AG20443 (cell line): ENCODE measurements at regions not wholly inside any gene's neighbourhood (a gene's known extent, or its start where the extent isn't known, plus 50 kb on each side); places are given as distances from the start of the nearest gene placed in this dataset.
"Not testable (repeated sequence)": the region's sequence is repeated elsewhere in the genome, so short reads cannot be mapped to it uniquely, and the experiment has no call there.

ENCODE experiments used
- DNase-seq: peaks from one replicate; pipeline ENCODE4 v3.0.0; 2012; ENCODE audit warnings: low spot score, mixed read lengths

DNA sequence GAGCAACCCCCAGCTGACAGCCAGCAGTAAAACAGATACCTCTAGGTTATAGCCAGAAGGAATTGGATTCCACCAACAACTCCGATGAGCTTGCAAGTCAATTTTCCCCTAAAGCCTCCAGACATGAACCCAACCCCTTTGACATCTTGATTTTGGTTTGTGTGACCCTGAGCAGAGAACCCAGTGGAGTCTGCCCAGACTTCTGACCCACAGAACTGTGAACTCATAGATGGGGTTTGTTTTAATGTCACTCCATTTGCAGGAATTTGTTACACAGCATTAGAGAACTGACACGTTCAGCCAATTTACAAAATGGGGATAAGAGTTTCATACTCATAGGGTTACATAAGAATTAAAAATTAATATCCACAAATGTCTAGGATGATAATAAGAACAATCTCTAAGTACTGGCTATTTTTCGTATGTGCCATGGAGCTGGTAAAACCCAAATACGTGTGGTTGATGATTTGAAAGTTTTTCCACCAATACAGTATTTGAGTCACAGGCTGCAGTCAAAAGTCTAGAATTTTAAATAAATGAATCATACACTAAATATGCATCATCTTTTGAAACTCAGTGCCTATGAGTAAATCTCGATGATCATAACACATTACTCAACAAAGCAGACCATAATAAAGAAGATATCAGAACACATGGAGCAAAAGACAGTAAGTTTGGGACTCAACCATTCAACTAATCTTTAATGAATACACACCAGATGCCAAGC is 380.0 kb downstream of the ANAPC1 start:
- not testable (repeated sequence) for DNase-seq

- DNase-seq, result not testable (repeated sequence)
Observed at GRCh38 chr2:111504571-111504942, 379.4 kb downstream of the ANAPC1 start.

DNA sequence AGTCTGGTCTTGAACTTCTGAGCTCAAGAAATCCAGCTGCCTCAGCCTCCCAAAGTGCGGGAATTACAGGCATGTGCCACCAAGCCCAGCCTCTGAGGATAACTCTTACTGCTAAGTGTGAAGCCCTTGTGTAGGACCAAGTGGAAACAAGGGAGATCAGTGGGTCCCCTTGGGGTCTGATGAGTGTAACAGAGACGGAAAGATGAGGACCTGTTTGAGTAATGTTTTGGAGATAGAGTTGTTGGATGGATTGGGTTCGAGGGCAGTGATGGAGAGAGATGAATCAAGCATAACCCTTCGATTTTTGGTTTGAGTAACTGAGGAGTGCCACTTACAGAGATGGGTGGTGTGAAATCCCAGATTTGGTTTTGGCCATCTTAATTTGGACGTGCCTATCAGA is 378.7 kb downstream of the ANAPC1 start:
- DNase-seq, result not testable (repeated sequence)

GRCh38 chr2:111506936-111507335 is 377.1 kb downstream of the ANAPC1 start:
- DNase-seq, result not testable (repeated sequence)

GRCh38 chr2:111509225-111509869 is 374.6 kb downstream of the ANAPC1 start:
- not testable (repeated sequence) for DNase-seq

DNA sequence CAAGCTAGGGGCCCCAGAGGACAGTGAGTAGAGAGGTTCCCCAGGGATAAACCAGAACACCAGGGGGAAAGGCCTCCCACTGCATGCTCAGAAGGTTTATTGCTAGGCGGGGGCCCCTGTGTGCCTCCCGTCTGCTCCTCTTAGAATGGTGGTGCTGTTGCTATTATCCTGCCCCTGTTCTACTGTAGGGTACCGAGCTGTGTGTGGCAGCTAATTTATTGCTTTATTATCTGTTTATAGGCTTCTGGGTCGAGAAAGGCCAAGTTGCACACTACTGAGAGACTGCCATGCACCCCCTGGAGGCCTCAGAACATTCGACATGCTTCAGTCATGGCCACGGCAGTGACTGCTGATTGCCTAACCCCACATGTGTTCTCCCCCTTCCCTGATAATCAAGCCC is 373.6 kb downstream of the ANAPC1 start:
- DNase-seq, result not testable (repeated sequence)

GRCh38 chr2:111511062-111511461 is 372.9 kb downstream of the ANAPC1 start:
- DNase-seq, result not testable (repeated sequence)

GRCh38 chr2:111512378-111512777 is 371.6 kb downstream of the ANAPC1 start:
- DNase-seq, result not testable (repeated sequence)

GRCh38 chr2:111514138-111514537 is 369.9 kb downstream of the ANAPC1 start:
- not testable (repeated sequence) for DNase-seq

DNA sequence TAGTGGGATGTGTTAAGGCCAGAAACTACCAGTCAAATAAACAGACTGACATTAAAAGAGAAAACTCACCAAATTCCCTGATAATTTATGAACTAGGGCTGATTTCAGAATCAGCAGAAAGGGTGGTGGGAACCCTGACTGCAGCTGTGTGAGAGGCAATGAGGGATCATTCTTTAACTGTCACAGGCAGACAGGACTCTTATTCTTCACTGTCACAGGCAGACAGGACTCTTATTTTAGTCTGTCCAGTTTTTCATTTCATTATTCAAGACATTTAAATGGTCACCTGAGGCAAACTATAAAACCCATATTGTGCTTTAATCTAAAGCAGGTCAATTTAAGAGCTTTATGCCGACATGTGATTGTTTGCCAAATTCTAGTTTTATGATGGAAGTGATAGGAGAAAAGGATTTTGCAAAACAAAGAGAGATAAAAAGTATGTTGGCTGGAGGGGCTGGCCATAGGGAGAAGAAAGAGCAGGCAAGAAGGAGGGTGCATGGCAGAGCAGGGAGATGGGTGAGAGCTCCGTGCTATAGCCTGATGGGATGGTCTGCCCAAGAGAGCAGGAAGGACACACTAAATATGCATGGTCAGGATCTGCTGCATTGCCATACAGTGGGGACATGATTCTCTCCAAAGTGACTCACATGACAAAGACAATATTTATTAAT is 366.8 kb downstream of the ANAPC1 start:
- DNase-seq, result not testable (repeated sequence)

- not testable (repeated sequence) for DNase-seq
Observed at GRCh38 chr2:111517721-111518053, 366.3 kb downstream of the ANAPC1 start.

DNA sequence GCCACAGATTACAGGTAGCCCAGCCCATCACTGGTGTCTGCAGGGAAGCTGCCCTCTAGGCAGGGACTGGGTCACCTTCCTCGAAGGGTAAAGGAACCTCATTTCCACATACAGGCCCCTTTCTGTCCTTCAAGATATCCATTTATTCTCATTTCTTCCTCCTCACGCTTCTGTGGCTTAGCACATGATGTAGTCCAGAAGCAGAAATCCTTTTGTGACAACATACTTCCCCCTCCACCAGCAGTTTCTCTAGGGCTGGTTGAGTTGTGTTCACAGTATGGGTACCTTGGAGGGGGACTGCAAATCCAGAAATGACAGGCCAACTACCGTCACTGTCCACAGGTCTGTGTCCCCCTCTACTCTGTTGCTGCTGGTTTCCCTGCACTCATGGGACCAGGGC is 364.9 kb downstream of the ANAPC1 start:
- no peak for DNase-seq

DNA sequence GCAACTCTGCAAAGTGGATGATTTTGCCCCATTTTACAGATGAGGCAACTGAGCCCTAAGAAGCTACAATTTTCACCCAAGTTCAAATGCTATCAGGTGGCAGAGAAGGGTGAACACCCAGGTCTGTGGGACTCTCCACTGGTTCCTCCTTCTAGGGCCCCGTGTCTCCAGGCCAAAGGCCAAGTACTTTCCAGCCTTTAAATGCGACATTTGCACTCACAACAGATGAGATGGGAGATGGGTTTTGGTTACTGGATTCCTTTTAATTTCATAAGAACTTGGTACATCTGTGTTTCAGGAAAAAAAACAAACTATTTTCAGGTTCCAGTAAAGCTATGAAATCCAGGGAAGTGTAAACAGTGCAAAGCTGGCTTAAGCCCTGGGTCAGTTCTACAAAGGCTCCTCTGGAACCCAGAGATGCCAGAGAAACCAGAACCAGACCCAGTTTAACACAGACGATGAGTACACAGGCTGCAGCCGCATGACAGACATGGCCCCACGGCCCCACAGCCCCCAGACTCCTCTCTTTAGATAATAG is 361.7 kb downstream of the ANAPC1 start:
- peak; percentile 27 for DNase-seq

DNA sequence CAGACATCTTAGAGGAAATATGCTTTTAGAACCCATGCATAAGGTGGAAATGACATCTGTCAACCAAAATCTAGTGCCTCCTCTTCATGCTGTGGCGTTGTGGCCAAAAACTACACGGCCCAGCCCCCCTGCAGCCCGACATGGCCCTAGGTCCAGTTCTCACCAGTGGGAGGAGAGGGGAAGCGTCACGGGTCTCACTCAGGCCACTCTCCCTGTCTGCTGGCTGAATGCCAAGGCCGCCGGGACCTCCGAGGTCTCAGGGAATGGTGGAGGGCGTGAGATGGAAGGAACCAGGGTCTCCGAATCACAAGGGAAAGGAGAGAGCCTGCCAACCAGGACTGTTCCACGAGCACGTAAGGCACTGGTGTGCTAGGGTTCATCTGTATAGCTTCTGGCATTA is 361.0 kb downstream of the ANAPC1 start:
- DNase-seq, result no peak

DNA sequence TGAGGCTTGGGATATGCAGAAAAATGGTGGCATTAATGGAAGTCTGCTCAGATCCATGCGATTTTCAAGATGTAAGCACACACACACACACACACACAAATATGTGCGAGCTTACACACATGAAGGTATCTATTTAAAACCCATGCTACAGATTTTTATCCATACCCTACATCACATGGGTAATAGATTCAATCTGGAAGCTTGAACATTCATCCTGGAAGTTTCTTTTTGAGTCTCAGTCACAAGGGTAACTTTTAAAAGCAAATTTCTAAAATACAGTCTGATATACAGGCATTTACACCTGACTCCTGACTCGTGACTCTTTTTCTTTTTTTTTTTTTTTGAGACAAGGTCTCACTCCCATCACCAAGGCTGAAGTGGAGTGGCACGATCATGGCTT is 359.0 kb downstream of the ANAPC1 start:
- not testable (repeated sequence) for DNase-seq

DNA sequence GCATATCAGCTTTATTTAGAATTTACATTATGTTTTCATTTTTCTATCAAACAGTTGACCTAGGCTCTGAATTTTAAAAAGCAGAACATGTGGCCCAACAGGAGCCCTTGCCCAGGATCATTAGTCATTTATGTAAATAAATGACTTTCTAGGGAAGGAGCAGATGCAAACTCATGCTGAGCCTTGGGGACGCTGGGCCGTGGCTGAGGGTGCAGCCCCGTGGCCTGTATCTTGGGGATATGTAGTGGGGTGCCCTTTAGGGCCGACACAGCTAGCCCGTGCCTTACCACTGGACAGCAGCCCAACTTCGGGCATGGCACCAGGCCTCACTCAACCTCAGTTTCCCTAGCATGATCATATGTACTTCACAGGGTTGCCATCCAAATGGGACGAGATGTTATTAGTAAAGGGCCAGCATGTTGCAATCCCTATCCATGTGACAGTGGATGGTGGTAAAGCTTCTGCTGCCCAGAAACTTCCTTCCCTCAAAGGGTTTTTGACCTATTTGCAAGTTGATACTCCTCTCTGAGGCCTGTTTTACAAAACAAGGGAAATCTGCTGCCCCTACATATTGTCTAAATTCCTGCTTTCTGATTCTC is 357.9 kb downstream of the ANAPC1 start:
- DNase-seq, result not testable (repeated sequence)

- not testable (repeated sequence) for DNase-seq
Observed at GRCh38 chr2:111527707-111528400, 356.1 kb downstream of the ANAPC1 start.

DNA sequence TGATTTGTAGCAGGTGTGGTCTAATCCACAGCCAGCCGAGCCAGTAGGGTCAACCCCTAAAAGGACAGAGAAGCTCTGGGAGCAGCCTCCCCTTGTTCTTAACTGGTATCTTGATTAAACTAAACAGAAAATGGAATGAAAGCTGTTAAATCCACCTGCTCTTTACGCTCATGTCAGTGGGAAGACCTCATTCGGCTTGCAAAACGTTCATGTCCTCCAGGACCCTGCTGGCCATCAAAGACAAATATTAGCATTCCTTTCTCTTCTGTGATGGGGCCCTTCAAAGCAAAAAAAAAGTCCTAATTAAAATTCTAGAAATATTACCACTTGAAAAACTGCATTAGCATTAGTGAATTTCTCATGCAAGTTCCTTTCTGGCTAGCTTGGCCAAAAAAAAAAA is 355.0 kb downstream of the ANAPC1 start:
- DNase-seq, result not testable (repeated sequence)

DNA sequence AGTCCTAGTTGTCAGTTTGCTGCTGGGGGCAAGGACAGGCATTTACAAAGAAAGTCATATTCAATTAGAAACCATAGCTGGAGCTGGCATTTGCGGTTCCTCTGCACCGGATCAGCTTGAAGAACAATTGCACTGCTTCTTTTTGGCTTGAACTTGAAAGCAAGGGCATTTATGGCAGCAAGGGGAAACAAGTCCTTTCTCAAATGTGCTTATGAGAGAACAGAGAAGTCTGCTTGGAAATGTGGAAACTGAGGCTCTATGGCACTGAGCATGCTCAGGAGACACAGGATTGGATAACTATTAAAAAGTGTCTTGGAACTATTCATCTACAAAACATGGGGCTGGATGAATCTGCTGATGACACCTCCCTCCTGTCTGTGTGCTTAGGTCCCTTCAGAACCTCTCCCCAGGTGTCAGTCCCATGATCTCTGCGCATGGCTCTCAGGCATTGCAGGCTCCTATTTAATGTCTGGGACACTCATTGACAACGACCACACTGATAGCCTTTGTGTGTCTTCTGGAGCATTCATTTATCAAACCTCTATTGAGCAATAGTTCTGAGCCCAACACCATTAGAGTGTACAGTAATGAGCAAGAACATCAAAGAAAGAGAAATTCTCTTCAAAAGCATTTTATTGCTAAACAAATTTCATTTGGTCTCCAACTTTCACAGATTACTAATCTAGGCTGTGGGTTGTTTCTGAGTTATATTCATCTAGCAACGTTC is 353.6 kb downstream of the ANAPC1 start:
- DNase-seq, result not testable (repeated sequence)

DNA sequence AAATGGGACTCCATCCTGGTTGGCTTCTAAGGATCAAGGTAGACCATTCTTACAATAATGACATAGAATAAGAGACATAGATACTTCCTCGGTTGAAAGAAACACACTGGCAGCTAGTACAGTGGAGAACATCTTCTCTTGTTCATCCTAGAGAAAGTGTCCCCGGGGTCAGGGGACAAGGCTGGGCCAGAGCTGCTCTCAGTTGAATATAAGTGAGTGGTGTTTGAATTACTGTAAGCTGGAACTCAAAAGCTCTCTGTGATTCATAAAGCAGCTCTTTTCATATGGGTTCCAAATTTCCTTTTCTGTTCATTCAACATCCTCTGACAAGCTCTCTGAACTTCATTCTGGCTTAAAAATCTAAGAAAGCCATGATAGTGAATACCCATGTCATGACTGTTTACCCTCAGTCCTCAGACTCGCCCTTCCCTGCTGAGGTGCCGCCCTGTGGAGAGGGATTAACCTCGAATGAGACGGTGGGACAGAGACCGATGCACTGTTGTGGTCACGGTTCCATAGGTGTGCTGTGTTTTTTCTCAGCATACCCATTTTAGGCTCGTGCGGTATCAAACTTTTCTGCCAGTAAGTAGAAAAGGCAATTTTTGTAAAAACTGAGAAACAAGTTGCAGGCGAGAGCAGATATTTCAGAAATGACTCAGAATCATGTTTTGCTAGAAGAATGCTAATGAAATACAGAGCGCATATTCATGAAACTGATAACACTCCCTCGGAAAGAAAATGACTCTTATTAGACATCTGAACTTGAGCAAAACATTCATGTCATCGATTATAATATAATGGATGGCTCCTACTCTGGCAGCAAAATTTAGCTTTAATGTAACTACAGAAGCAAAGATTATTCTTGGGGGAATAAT is 351.1 kb downstream of the ANAPC1 start:
- not testable (repeated sequence) for DNase-seq
